Spleen (tissue), 11 donors: ENCODE measurements at regions not wholly inside any gene's neighbourhood (a gene's known extent, or its start where the extent isn't known, plus 50 kb on each side); places are given as distances from the start of the nearest gene placed in this dataset.

ENCODE experiments used
- DNase-seq: peaks from one replicate; pipeline ENCODE4 v3.0.0-alpha.2; 2020
- H3K27ac ChIP-seq, 8 donors: fragments of 200-600 bp; sonication (generic) in 7 of 8; 1 replicate in 4 of 8; 2 replicates in 4 of 8; pipeline versions ENCODE4 v1.5.0 to v1.8.0; 2016 to 2021; ENCODE audit warnings: inconsistent platforms in 4 of 8, mild to moderate bottlenecking in 4 of 8, moderate library complexity in 1 of 8
- H3K27me3 ChIP-seq, 7 donors: fragments of 200-600 bp; sonication (generic) in 6 of 7; replicated peaks in 1 of 7; 1 replicate in 4 of 7; 2 replicates in 3 of 7; pipeline versions ENCODE4 v1.5.0 to v1.8.0; 2016 to 2021; ENCODE audit warnings: inconsistent platforms in 3 of 7, mild to moderate bottlenecking in 1 of 7
- H3K36me3 ChIP-seq, 6 donors: fragments of 200-600 bp; sonication (generic) in 5 of 6; 1 replicate in 4 of 6; 2 replicates in 2 of 6; pipeline versions ENCODE4 v1.5.0 to v1.8.0; 2016 to 2021; ENCODE audit warnings: inconsistent platforms in 2 of 6
- H3K4me1 ChIP-seq, 6 donors: fragments of 200-600 bp; sonication (generic) in 5 of 6; 1 replicate in 3 of 6; 2 replicates in 3 of 6; pipeline versions ENCODE4 v1.5.0 to v1.8.0; 2016 to 2021; ENCODE audit warnings: inconsistent platforms in 3 of 6
- H3K4me3 ChIP-seq, 8 donors: fragments of 200-600 bp; sonication (generic) in 7 of 8; 1 replicate in 4 of 8; 2 replicates in 4 of 8; pipeline versions ENCODE4 v1.5.0 to v1.8.0; 2016 to 2021; ENCODE audit warnings: inconsistent platforms in 4 of 8, mild to moderate bottlenecking in 4 of 8, moderate library complexity in 2 of 8
- H3K9me3 ChIP-seq, 8 donors: fragments of 200-600 bp; sonication (generic) in 7 of 8; 1 replicate in 4 of 8; 2 replicates in 4 of 8; pipeline versions ENCODE4 v1.5.0 to v1.8.0; 2016 to 2021; ENCODE audit warnings: inconsistent platforms in 4 of 8
- POLR2A ChIP-seq, 3 donors: fragments of 450-650 bp; IDR thresholded peaks; one replicate each; pipeline ENCODE4 v1.5.1; 2017; ENCODE audit warnings: antibody characterized with exemption in 3 of 3, mild to moderate bottlenecking in 1 of 3
- POLR2AphosphoS5 ChIP-seq, 3 donors: sonication (generic); formaldehyde crosslinking; IDR thresholded peaks; one replicate each; pipeline ENCODE4 v1.5.1; 2017; ENCODE audit warnings: antibody characterized with exemption in 3 of 3
- WGBS, 5 donors: extraction: QIAGEN DNeasy Blood & Tissue Kit in 3 of 5; methylation state at CpG; one replicate each; pipeline versions ENCODE4 v1.1.5 to v1.1.7; 2013 to 2018; 5-methylcytosine and 5-hydroxymethylcytosine counted together
- intact Hi-C: fragments of 100-400 bp; cut with DNase I; formaldehyde crosslinking; loops from one replicate; pipeline ENCODE4 v1.15.0; 2023; ENCODE audit warnings: low total_unique reads
- TF ChIP-seq, protein P1 (sequence below), 11 experiments: fragments of 200-600 bp in 7 of 11; fragments of 450-650 bp in 4 of 11; sonication (generic) in 4 of 11; IDR thresholded peaks in 8 of 11; conservative IDR thresholded peaks in 3 of 11; 1 replicate in 7 of 11; 2 replicates in 4 of 11; pipeline versions ENCODE4 v1.4.0 to v1.8.0; 2016 to 2021; ENCODE audit warnings: antibody characterized with exemption in 11 of 11, inconsistent platforms in 4 of 11, mild to moderate bottlenecking in 1 of 11
- donor health status: healthy with polysubstance abuse.
- donor health status: DM: no; HTN: no; CAD: no; lungs with moderate emphysema.
- donor health status: DM: no; HTN: no; CAD: no.
- donor health status: Bipolar disorder and iron deficiency.
- donor health status: healthy.
- donor health status: DM: no; HTN: no; CAD: no.
- donor health status: DM: yes; HTN: yes; CAD: no.

DNA sequence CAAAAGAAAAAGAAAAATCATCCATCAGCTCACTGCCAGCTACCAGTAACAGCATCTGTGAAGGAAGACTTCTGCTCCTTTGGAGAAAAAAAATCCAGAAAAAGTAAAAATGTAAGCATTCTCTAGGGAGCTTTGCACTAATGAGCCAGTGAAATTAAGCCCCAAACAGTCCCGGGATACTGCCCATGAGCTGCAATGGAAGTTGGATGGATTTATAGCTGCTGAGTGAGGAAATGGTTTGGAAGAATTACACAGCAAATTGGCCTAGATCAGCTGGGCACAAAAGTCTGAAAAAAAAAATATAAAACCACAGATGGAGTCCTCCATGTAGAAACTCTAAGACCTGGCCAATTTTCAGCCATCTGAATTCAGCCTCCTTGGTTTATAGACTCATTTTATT is 462.9 kb upstream of the USP15 start:
- H3K9me3 ChIP-seq: peaks cover 0 to 3% (median 0%) of the 10 kb centered on the region in 8 donors
- no peak overlapping the region for H3K27ac ChIP-seq
- intact Hi-C loops: no loop called here
- no peaks in the 10 kb centered on the region for H3K4me1 ChIP-seq
- TF ChIP-seq POLR2AphosphoS5 (IDR thresholded peaks at IDR 0.05) (no peak), POLR2A (IDR thresholded peaks at IDR 0.05) (no peak)
- TF ChIP-seq, protein P1, sequence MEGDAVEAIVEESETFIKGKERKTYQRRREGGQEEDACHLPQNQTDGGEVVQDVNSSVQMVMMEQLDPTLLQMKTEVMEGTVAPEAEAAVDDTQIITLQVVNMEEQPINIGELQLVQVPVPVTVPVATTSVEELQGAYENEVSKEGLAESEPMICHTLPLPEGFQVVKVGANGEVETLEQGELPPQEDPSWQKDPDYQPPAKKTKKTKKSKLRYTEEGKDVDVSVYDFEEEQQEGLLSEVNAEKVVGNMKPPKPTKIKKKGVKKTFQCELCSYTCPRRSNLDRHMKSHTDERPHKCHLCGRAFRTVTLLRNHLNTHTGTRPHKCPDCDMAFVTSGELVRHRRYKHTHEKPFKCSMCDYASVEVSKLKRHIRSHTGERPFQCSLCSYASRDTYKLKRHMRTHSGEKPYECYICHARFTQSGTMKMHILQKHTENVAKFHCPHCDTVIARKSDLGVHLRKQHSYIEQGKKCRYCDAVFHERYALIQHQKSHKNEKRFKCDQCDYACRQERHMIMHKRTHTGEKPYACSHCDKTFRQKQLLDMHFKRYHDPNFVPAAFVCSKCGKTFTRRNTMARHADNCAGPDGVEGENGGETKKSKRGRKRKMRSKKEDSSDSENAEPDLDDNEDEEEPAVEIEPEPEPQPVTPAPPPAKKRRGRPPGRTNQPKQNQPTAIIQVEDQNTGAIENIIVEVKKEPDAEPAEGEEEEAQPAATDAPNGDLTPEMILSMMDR (IDR thresholded peaks at IDR 0.05 in 8 of 11, conservative IDR thresholded peaks at IDR 0.05 in 3 of 11): no peak
- no peaks in the 10 kb centered on the region for H3K36me3 ChIP-seq
- no peak for DNase-seq
- WGBS, 5 donors: 19 to 58% (median 30%) methylated on average over 1 of the region's 1 CpG
- no peak overlapping the region for H3K4me3 ChIP-seq
- no peaks in the 10 kb centered on the region for H3K27me3 ChIP-seq

DNA sequence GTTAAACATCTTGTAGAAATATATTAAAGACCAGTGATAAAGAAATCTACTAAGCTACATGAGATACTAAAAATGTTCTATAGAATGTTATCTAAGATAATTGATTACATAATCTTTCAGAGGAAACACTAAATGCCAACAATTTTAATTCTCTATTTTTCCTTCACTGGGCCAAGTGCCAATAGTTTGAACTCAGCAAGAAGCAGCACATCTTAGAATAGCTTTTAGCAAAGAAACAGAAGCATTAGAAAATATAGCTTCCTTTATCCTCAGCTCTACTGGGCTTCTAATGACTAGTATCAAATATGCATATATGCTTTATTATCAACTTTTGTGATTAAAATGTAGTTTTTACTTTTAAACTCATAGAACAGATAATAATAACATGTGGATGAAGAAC is 461.4 kb upstream of the USP15 start:
- TF ChIP-seq POLR2AphosphoS5 (IDR thresholded peaks at IDR 0.05): no peak
- TF ChIP-seq, protein P1 (IDR thresholded peaks at IDR 0.05 in 8 of 11, conservative IDR thresholded peaks at IDR 0.05 in 3 of 11): no peak
- TF ChIP-seq POLR2A (IDR thresholded peaks at IDR 0.05): no peak
- Histone ChIP-seq H3K27ac (no peak overlapping the region), H3K27me3 (no peaks in the 10 kb centered on the region), H3K4me1 (no peaks in the 10 kb centered on the region), H3K4me3 (no peak overlapping the region), H3K36me3 (no peaks in the 10 kb centered on the region), H3K9me3 (peaks cover 0 to 5% (median 0%) of the 10 kb centered on the region in 8 donors)
- no peak for DNase-seq
- intact Hi-C loops: no loop called here

DNA sequence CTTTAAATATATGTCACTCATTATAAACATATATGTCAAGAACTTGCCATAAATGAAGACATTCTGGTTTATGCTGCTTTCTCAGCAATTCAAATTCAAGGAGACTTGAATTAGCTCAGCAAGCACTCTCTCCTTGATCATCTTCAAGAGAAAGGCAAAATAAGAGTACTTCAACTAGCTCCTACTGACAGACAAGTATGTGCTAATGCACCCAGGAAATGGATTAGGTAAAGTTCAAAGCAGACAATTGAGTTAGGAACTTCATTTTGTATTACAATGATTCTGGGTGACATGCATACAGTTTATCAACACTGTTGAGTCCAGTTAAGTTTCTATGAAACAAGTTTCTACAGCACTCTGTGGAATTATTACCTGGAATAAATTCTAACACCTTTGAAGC is 455.9 kb upstream of the USP15 start:
- H3K9me3 ChIP-seq: peaks cover 0 to 31% (median 22%) of the 10 kb centered on the region in 8 donors
- intact Hi-C loops: no loop called here
- DNase-seq: no peak
- TF ChIP-seq, protein P1 (IDR thresholded peaks at IDR 0.05 in 8 of 11, conservative IDR thresholded peaks at IDR 0.05 in 3 of 11): no peak
- TF ChIP-seq POLR2AphosphoS5 (IDR thresholded peaks at IDR 0.05): no peak
- no peak for TF ChIP-seq POLR2A (IDR thresholded peaks at IDR 0.05)
- H3K4me1 ChIP-seq: no peaks in the 10 kb centered on the region
- H3K4me3 ChIP-seq: no peak overlapping the region
- no peaks in the 10 kb centered on the region for H3K36me3 ChIP-seq
- H3K27ac ChIP-seq: no peak overlapping the region
- no peaks in the 10 kb centered on the region for H3K27me3 ChIP-seq

DNA sequence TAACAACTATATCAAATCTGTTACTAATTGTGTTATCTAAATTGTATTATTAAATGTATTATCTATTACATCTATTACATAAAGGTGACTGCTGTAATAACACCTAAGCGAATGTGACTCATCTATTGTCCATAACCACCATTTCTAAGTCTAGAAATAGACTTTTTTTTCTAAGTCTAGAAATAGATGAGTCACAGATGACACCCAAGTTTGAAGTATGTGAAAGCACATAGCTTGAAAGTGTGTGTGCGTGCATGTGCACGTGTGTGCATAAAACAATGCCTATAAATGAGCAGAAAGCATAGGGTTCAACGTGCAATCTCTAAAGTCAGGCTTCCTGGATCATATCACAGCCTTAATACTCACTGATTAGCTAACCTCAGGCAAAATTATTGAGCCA is 451.3 kb upstream of the USP15 start:
- Histone ChIP-seq H3K36me3 (no peaks in the 10 kb centered on the region), H3K9me3 (peaks cover 0 to 31% (median 20%) of the 10 kb centered on the region in 8 donors), H3K4me3 (no peak overlapping the region), H3K27ac (no peak overlapping the region), H3K27me3 (no peaks in the 10 kb centered on the region), H3K4me1 (no peaks in the 10 kb centered on the region)
- intact Hi-C loops: no loop called here
- TF ChIP-seq POLR2A (IDR thresholded peaks at IDR 0.05): no peak
- TF ChIP-seq POLR2AphosphoS5 (IDR thresholded peaks at IDR 0.05): no peak
- TF ChIP-seq, protein P1 (IDR thresholded peaks at IDR 0.05 in 8 of 11, conservative IDR thresholded peaks at IDR 0.05 in 3 of 11): no peak
- 76 to 91% (median 81%) methylated on average over 4 of the region's 4 CpGs for WGBS, 5 donors
- DNase-seq: no peak
